IMR-90 (cell line): ENCODE measurements at regions not wholly inside any gene's neighbourhood (a gene's known extent, or its start where the extent isn't known, plus 50 kb on each side); places are given as distances from the start of the nearest gene placed in this dataset.

Source experiments
- ATAC-seq: fragments of 200-7000 bp; cut with Tn5 transposase; 2 replicates; pipeline ENCODE4 v1.9.1; 2020; ENCODE audit warnings: low read depth, mild to moderate bottlenecking, moderate library complexity
- BruUV-seq: library from RNA; stranded (reverse); fragments of 400-500 nt; replicated peaks from 2 replicates; lab custom pipeline; 2021; lab: Mats Ljungman, UMichigan
- CTCF ChIA-PET: fragments of 300-600 bp; formaldehyde crosslinking; extraction: SDS; loops from one replicate; lab custom pipeline; 2021; ENCODE audit warnings: antibody characterized with exemption; lab: Yijun Ruan, JAX
- POLR2A ChIA-PET: fragments of 300-600 bp; sonication (Branson Sonifier 250); formaldehyde crosslinking; loops from one replicate; lab custom pipeline; 2022; ENCODE audit warnings: antibody characterized with exemption; ENCODE audit not compliant: unreplicated experiment; lab: Charles Lee
- DNase-seq: peaks from one replicate; pipeline ENCODE4 v3.0.0; 2013
- H2AFZ ChIP-seq: replicated peaks from 2 replicates; pipeline ENCODE3; 2013; ENCODE audit warnings: low read length, mild to moderate bottlenecking; ENCODE audit not compliant: poor library complexity
- H2AK5ac ChIP-seq: 2 replicates; pipeline ENCODE4 v1.6.1; 2013; ENCODE audit warnings: low read depth, low read length, inconsistent platforms
- H2AK9ac ChIP-seq: replicated peaks from 2 replicates; pipeline ENCODE3; 2013; ENCODE audit warnings: mild to moderate bottlenecking, low read depth, low read length, moderate library complexity; ENCODE audit not compliant: poor library complexity
- H2BK120ac ChIP-seq: 2 replicates; pipeline ENCODE4 v1.6.1; 2013; ENCODE audit warnings: low read depth, low read length, inconsistent platforms
- H2BK15ac ChIP-seq: 3 replicates; pipeline ENCODE4 v1.6.1; 2013; ENCODE audit warnings: low read depth, low read length, inconsistent platforms
- H2BK20ac ChIP-seq: 2 replicates; pipeline ENCODE4 v1.6.1; 2013; ENCODE audit warnings: low read depth, mild to moderate bottlenecking, inconsistent platforms, low read length, moderate library complexity
- H2BK5ac ChIP-seq: 2 replicates; pipeline ENCODE4 v1.6.1; 2013; ENCODE audit warnings: mild to moderate bottlenecking, low read depth, low read length, inconsistent platforms; ENCODE audit not compliant: poor library complexity, severe bottlenecking
- H3K14ac ChIP-seq: replicated peaks from 2 replicates; pipeline ENCODE4 v1.6.1; 2013; ENCODE audit warnings: low read depth, low read length, inconsistent platforms
- H3K18ac ChIP-seq: 2 replicates; pipeline ENCODE4 v1.6.1; 2013; ENCODE audit warnings: low read depth, low read length, control low read depth
- H3K23ac ChIP-seq: 2 replicates; pipeline ENCODE4 v1.6.1; 2013; ENCODE audit warnings: low read depth, low read length, inconsistent platforms
- H3K27ac ChIP-seq: 2 replicates; pipeline ENCODE4 v1.5.1; 2013; ENCODE audit warnings: mild to moderate bottlenecking, control low read depth, low read length; ENCODE audit not compliant: insufficient read depth
- H3K27me3 ChIP-seq: 2 replicates; pipeline ENCODE4 v1.6.1; 2013; ENCODE audit warnings: low read length; ENCODE audit not compliant: control insufficient read depth, insufficient read depth
- H3K36me3 ChIP-seq: 2 replicates; pipeline ENCODE4 v1.6.1; 2013; ENCODE audit warnings: low read length, mixed read lengths; ENCODE audit not compliant: control insufficient read depth, insufficient read depth
- H3K4ac ChIP-seq: 2 replicates; pipeline ENCODE4 v1.6.1; 2013; ENCODE audit warnings: low read depth, low read length, inconsistent platforms
- H3K4me1 ChIP-seq: 2 replicates; pipeline ENCODE4 v1.6.1; 2013; ENCODE audit warnings: low read length, mixed read lengths; ENCODE audit not compliant: control insufficient read depth, insufficient read depth
- H3K4me2 ChIP-seq: 2 replicates; pipeline ENCODE4 v1.6.1; 2013; ENCODE audit warnings: low read depth, mild to moderate bottlenecking, control low read depth, low read length, moderate library complexity
- H3K4me3 ChIP-seq: 2 replicates; pipeline ENCODE4 v1.5.1; 2013; ENCODE audit warnings: low read depth, mild to moderate bottlenecking, control low read depth, low read length, moderate library complexity; ENCODE audit not compliant: insufficient read depth
- H3K56ac ChIP-seq: 2 replicates; pipeline ENCODE4 v1.6.1; 2013; ENCODE audit warnings: low read length, inconsistent platforms; ENCODE audit not compliant: insufficient read depth; ENCODE audit errors: extremely low read depth
- H3K79me1 ChIP-seq, 2 experiments: 2 replicates each; pipeline ENCODE4 v1.6.1; 2013; ENCODE audit warnings: low read length in 2 of 2, inconsistent platforms in 1 of 2, low read depth in 1 of 2
- H3K9ac ChIP-seq: 2 replicates; pipeline ENCODE4 v1.6.1; 2013; ENCODE audit warnings: low read depth, low read length, control low read depth
- H3K9me1 ChIP-seq: 2 replicates; pipeline ENCODE4 v1.6.1; 2013; ENCODE audit warnings: low read length, inconsistent platforms; ENCODE audit not compliant: insufficient read depth
- H3K9me3 ChIP-seq: 2 replicates; pipeline ENCODE4 v1.6.1; 2013; ENCODE audit warnings: low read length; ENCODE audit not compliant: control insufficient read depth, insufficient read depth
- H4K20me1 ChIP-seq: 2 replicates; pipeline ENCODE4 v1.6.1; 2013; ENCODE audit warnings: low read length, inconsistent platforms; ENCODE audit not compliant: insufficient read depth
- H4K5ac ChIP-seq: 2 replicates; pipeline ENCODE4 v1.6.1; 2013; ENCODE audit warnings: mild to moderate bottlenecking, low read depth, low read length, control low read depth
- H4K8ac ChIP-seq, 2 experiments: 2 replicates each; pipeline ENCODE4 v1.6.1; 2013; ENCODE audit warnings: low read depth in 2 of 2, low read length in 2 of 2, control low read depth in 1 of 2, inconsistent platforms in 1 of 2
- H4K91ac ChIP-seq: 2 replicates; pipeline ENCODE4 v1.6.1; 2013; ENCODE audit warnings: low read depth, low read length, inconsistent platforms; ENCODE audit not compliant: insufficient read depth
- CEBPB ChIP-seq: IDR thresholded peaks from 2 replicates; pipeline ENCODE4 v1.6.1; 2012; ENCODE audit warnings: low read depth, low read length, improper control_type of control experiment
- CHD1 ChIP-seq: IDR thresholded peaks from 2 replicates; pipeline ENCODE4 v1.6.1; 2012; ENCODE audit warnings: low read depth, low read length, improper control_type of control experiment
- CTCF ChIP-seq: conservative IDR thresholded peaks from 2 replicates; pipeline ENCODE4 v1.5.1; 2012; ENCODE audit warnings: mild to moderate bottlenecking, low read depth, low read length, improper control_type of control experiment
- FOS ChIP-seq: fragments of 150-350 bp; IDR thresholded peaks from 2 replicates; pipeline ENCODE4 v1.6.1; 2016; ENCODE audit warnings: low read depth, low read length
- MAFK ChIP-seq: IDR thresholded peaks from 2 replicates; pipeline ENCODE4 v1.6.1; 2012; ENCODE audit warnings: low read depth, low read length, improper control_type of control experiment
- MAZ ChIP-seq: IDR thresholded peaks from 2 replicates; pipeline ENCODE4 v1.6.1; 2012; ENCODE audit warnings: low read depth, mild to moderate bottlenecking, low read length, improper control_type of control experiment, moderate library complexity, borderline replicate concordance
- MXI1 ChIP-seq: IDR thresholded peaks from 2 replicates; pipeline ENCODE4 v1.6.1; 2012; ENCODE audit warnings: low read depth, mild to moderate bottlenecking, low read length, moderate library complexity, borderline replicate concordance
- NFE2L2 ChIP-seq: fragments of 150-350 bp; IDR thresholded peaks from 2 replicates; pipeline ENCODE4 v1.6.1; 2016; ENCODE audit warnings: low read depth, mild to moderate bottlenecking, low read length
- RAD21 ChIP-seq: IDR thresholded peaks from 2 replicates; pipeline ENCODE4 v1.6.1; 2012; ENCODE audit warnings: low read length, improper control_type of control experiment
- RCOR1 ChIP-seq: IDR thresholded peaks from 2 replicates; pipeline ENCODE4 v1.6.1; 2012; ENCODE audit warnings: mild to moderate bottlenecking, low read length, improper control_type of control experiment; ENCODE audit not compliant: insufficient replicate concordance
- RFX5 ChIP-seq: IDR thresholded peaks from 2 replicates; pipeline ENCODE4 v1.8.0; 2012; ENCODE audit warnings: low read depth, mild to moderate bottlenecking, low read length, moderate library complexity
- SMC3 ChIP-seq: fragments of 150-350 bp; IDR thresholded peaks from 2 replicates; pipeline ENCODE4 v1.6.1; 2016; ENCODE audit warnings: low read depth, mild to moderate bottlenecking, antibody characterized with exemption, low read length, moderate library complexity
- WGBS, 2 experiments: methylation state at CpG; one replicate each; pipeline versions ENCODE4 v1.1.5 to v1.1.7; 2013; ENCODE audit warnings: missing lambda C conversion rate in 2 of 2; ENCODE audit not compliant: insufficient read length in 1 of 2; ENCODE audit errors: extremely low coverage in 2 of 2; 5-methylcytosine and 5-hydroxymethylcytosine counted together
- dilution Hi-C: fragments of 300-500 bp; cut with HindIII; formaldehyde crosslinking; loops from one replicate; pipeline ENCODE4 v1.14.3; 2018; ENCODE audit warnings: low sequenced_read_pairs; ENCODE audit not compliant: unreplicated experiment
- in situ Hi-C: fragments of 300-500 bp; cut with MboI; formaldehyde crosslinking; loops from 3 replicates; pipeline ENCODE4 v1.14.3; 2019; ENCODE audit warnings: low sequenced_read_pairs, inconsistent platforms, mixed read lengths
- intact Hi-C: fragments of 100-400 bp; cut with micrococcal nuclease; formaldehyde crosslinking; loops from 2 replicates; pipeline ENCODE4 v1.10.0; 2022

GRCh38 chr18:28880856-28881255 lies 703.9 kb upstream of the CDH2 start:
- Histone ChIP-seq H2BK20ac (no peak overlapping the region), H2BK5ac (no peak overlapping the region), H3K4ac (no peak overlapping the region), H4K20me1 (no peaks in the 10 kb centered on the region), H3K4me3 (no peak overlapping the region), H3K36me3 (no peaks in the 10 kb centered on the region), H3K18ac (no peak overlapping the region), H3K9me1 (no peaks in the 10 kb centered on the region), H3K27ac (no peak overlapping the region), H3K56ac (no peak overlapping the region), H2AK9ac (no peak overlapping the region), H4K8ac (no peak overlapping the region), H3K9me3 (no peaks in the 10 kb centered on the region), H3K79me1 (no peaks in the 10 kb centered on the region), H3K4me2 (no peak overlapping the region), H2AK5ac (no peak overlapping the region), H3K9ac (no peak overlapping the region), H3K4me1 (no peaks in the 10 kb centered on the region), H2BK120ac (no peak overlapping the region), H2AFZ (no peak overlapping the region), H4K91ac (no peak overlapping the region), H3K14ac (no peak overlapping the region), H4K5ac (no peak overlapping the region), H2BK15ac (no peak overlapping the region), H3K27me3 (no peaks in the 10 kb centered on the region), H3K23ac (no peak overlapping the region)
- intact Hi-C loops: no loop called here
- TF ChIP-seq FOS (no peak), CTCF (no peak), MAZ (no peak), RFX5 (no peak), SMC3 (no peak), RCOR1 (no peak), CEBPB (no peak), MXI1 (no peak), RAD21 (no peak), NFE2L2 (no peak), MAFK (no peak), CHD1 (no peak)
- in situ Hi-C loops: no loop called here
- 50% methylated on average over 1 of the region's 4 CpGs; no CpG with 5 or more reads in 1 of the 2 experiments for WGBS, 2 experiments
- POLR2A ChIA-PET: no interaction called here
- DNase-seq: no peak
- dilution Hi-C loops: no loop called here
- no peak for ATAC-seq
- BruUV-seq: no TSS peak
- CTCF ChIA-PET: no interaction called here
